HuH-7 (cell line): ENCODE measurements at regions not wholly inside any gene's neighbourhood (a gene's known extent, or its start where the extent isn't known, plus 50 kb on each side); places are given as distances from the start of the nearest gene placed in this dataset.
"Not testable (repeated sequence)": the region's sequence is repeated elsewhere in the genome, so short reads cannot be mapped to it uniquely, and the experiment has no call there.

Source experiments
- DNase-seq: peaks from one replicate; pipeline ENCODE4 v3.0.0; 2011; ENCODE audit warnings: low spot score

GRCh38 chr20:22529150-22530019, 55.0 kb downstream of the FOXA2 start:
- no peak for DNase-seq

GRCh38 chr20:22526512-22527012, 57.8 kb downstream of the FOXA2 start:
- no peak for DNase-seq

GRCh38 chr20:22525821-22526220, 58.6 kb downstream of the FOXA2 start:
- DNase-seq = no peak

- no peak for DNase-seq
Measured at GRCh38 chr20:22525069-22525820, 59.1 kb downstream of the FOXA2 start.

GRCh38 chr20:22524393-22525015, 59.9 kb downstream of the FOXA2 start:
- DNase-seq = no peak

GRCh38 chr20:22523499-22524392, 60.6 kb downstream of the FOXA2 start:
- peak; percentile 75 for DNase-seq

GRCh38 chr20:22523128-22523498, 61.3 kb downstream of the FOXA2 start:
- no peak for DNase-seq

- DNase-seq = no peak
Measured at GRCh38 chr20:22522701-22523100, 61.7 kb downstream of the FOXA2 start.

- not testable (repeated sequence) for DNase-seq
Measured at GRCh38 chr20:22521940-22522339, 62.4 kb downstream of the FOXA2 start.

- no peak for DNase-seq
Measured at GRCh38 chr20:22520381-22520780, 64.0 kb downstream of the FOXA2 start.

GRCh38 chr20:22515264-22515663, 69.1 kb downstream of the FOXA2 start:
- no peak for DNase-seq

- DNase-seq = no peak
Measured at GRCh38 chr20:22513574-22513973, 70.8 kb downstream of the FOXA2 start.

- no peak for DNase-seq
Measured at GRCh38 chr20:22512911-22513489, 71.4 kb downstream of the FOXA2 start.

- peak; percentile 77 for DNase-seq
Measured at GRCh38 chr20:22511943-22512910, 72.1 kb downstream of the FOXA2 start.

- no peak for DNase-seq
Measured at GRCh38 chr20:22509843-22510147, 74.6 kb downstream of the FOXA2 start.

GRCh38 chr20:22509090-22509842, 75.1 kb downstream of the FOXA2 start:
- DNase-seq = no peak

GRCh38 chr20:22508426-22508825, 75.9 kb downstream of the FOXA2 start:
- no peak for DNase-seq

- DNase-seq = no peak
Measured at GRCh38 chr20:22507240-22507961, 77.0 kb downstream of the FOXA2 start.

- DNase-seq = no peak
Measured at GRCh38 chr20:22506827-22507226, 77.5 kb downstream of the FOXA2 start.
